ENCODE measurements at regions not wholly inside any gene's neighbourhood (a gene's known extent, or its start where the extent isn't known, plus 50 kb on each side); places are given as distances from the start of the nearest gene placed in this dataset.

DNA sequence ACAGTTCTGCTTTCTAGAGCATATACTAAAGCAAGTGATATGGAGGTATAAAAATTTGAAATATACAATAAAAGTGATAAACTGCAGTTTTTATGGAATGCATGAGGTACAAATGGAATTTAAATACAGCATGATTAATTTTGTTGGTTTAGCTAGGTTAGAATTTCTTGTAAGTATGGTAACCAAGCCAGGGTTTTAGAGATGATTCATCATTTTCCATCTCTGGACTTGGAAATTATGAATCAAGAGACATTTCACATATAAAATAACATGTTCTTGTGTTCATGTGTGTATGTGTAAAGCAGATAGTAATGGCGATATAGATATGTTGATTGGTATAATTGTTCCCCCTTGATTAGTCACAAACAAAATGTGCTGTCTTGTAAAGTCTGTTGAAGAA lies 1219.8 kb downstream of the CDH8 start:
- intact Hi-C loops (cut with DNase I; ENCODE audit: low total_unique reads): no loop called here
- WGBS, 2 donors: 95% methylated on average over 1 of the region's 1 CpG
- DNase-seq (ENCODE audit: low spot score in 2 of 2): no peak
- H3K4me3 ChIP-seq (ENCODE audit: low read depth, poor library complexity, severe bottlenecking): no peak overlapping the region
- TF ChIP-seq, protein P1, sequence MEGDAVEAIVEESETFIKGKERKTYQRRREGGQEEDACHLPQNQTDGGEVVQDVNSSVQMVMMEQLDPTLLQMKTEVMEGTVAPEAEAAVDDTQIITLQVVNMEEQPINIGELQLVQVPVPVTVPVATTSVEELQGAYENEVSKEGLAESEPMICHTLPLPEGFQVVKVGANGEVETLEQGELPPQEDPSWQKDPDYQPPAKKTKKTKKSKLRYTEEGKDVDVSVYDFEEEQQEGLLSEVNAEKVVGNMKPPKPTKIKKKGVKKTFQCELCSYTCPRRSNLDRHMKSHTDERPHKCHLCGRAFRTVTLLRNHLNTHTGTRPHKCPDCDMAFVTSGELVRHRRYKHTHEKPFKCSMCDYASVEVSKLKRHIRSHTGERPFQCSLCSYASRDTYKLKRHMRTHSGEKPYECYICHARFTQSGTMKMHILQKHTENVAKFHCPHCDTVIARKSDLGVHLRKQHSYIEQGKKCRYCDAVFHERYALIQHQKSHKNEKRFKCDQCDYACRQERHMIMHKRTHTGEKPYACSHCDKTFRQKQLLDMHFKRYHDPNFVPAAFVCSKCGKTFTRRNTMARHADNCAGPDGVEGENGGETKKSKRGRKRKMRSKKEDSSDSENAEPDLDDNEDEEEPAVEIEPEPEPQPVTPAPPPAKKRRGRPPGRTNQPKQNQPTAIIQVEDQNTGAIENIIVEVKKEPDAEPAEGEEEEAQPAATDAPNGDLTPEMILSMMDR (IDR thresholded peaks at IDR 0.05): no peak
- no peak for TF ChIP-seq POLR2A (IDR thresholded peaks at IDR 0.05)

GRCh38 chr16:60815865-60816264 lies 1220.4 kb downstream of the CDH8 start:
- TF ChIP-seq, protein P1 (IDR thresholded peaks at IDR 0.05): no peak
- TF ChIP-seq POLR2A (IDR thresholded peaks at IDR 0.05): no peak
- intact Hi-C loops (cut with DNase I; ENCODE audit: low total_unique reads): no loop called here
- DNase-seq (ENCODE audit: low spot score in 2 of 2): no peak
- no peak overlapping the region for H3K4me3 ChIP-seq (ENCODE audit: low read depth, poor library complexity, severe bottlenecking)
- 61 to 67% methylated on average over 3 of the region's 3 CpGs for WGBS, 2 donors

GRCh38 chr16:60815033-60815432 lies 1221.2 kb downstream of the CDH8 start:
- H3K4me3 ChIP-seq (ENCODE audit: low read depth, poor library complexity, severe bottlenecking): no peak overlapping the region
- intact Hi-C loops (cut with DNase I; ENCODE audit: low total_unique reads): no loop called here
- TF ChIP-seq POLR2A (IDR thresholded peaks at IDR 0.05): no peak
- TF ChIP-seq, protein P1 (IDR thresholded peaks at IDR 0.05): no peak
- 75% methylated on average over 3 of the region's 3 CpGs for WGBS, 2 donors
- no peak for DNase-seq (ENCODE audit: low spot score in 2 of 2)

- H3K4me3 ChIP-seq (ENCODE audit: low read depth, poor library complexity, severe bottlenecking): no peak overlapping the region
- intact Hi-C loops (cut with DNase I; ENCODE audit: low total_unique reads): no loop called here
- DNase-seq (ENCODE audit: low spot score in 2 of 2): no peak
- TF ChIP-seq, protein P1 (IDR thresholded peaks at IDR 0.05): no peak
- TF ChIP-seq POLR2A (IDR thresholded peaks at IDR 0.05): no peak
These were observed 1224.6 kb downstream of the CDH8 start for GRCh38 chr16:60811657-60812056.

DNA sequence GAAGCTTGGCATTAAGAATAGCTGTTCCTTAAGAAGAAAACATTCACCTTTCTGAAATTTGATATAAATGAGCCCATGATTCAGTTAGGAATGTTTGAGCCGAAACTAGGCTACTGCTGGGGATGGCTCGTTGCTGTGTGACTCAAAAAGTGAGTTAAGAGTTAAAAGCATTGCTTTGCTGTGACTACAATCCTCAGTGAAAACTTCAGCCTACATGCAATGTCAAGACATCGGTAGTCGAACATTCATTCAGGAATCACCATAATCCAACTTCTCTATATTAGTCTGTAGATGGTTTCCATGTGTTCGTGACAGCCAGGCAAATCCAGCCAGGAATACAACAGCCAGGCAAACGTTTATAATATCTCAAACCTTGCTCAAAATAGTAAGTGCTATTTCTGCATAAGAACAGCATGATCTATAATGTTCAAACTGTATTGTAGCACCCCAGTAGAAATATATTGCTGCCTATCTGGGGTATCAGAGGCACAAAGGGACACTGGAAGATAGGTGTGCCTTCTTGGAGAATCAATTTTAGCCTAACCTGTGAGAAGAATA lies 1225.1 kb downstream of the CDH8 start:
- H3K4me3 ChIP-seq (ENCODE audit: low read depth, poor library complexity, severe bottlenecking): no peak overlapping the region
- TF ChIP-seq POLR2A (IDR thresholded peaks at IDR 0.05): no peak
- TF ChIP-seq, protein P1 (IDR thresholded peaks at IDR 0.05): no peak
- no peak for DNase-seq (ENCODE audit: low spot score in 2 of 2)
- WGBS, 2 donors: 48 to 52% methylated on average over 6 of the region's 6 CpGs
- intact Hi-C loops (cut with DNase I; ENCODE audit: low total_unique reads): no loop called here

DNA sequence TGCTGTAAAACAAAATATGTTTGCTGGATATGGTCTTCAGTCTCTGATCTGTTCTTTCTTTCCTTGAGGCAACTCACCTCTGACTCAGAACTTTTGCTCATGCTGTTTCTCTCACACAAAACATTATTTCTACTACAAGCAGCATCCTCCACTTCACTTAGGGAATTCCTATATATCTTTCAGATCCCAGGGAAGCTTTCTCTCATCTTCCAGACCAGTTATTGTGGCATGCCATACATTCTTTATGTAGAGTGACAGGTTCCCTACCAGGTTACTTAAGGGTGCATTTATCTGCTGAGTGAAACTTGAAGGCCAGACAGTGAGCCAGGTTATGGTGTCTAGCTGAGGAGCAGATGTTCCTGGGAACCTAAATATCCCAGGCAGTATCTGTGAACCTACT lies 1226.0 kb downstream of the CDH8 start:
- intact Hi-C loops (cut with DNase I; ENCODE audit: low total_unique reads): no loop called here
- H3K4me3 ChIP-seq (ENCODE audit: low read depth, poor library complexity, severe bottlenecking): no peak overlapping the region
- TF ChIP-seq, protein P1 (IDR thresholded peaks at IDR 0.05): no peak
- TF ChIP-seq POLR2A (IDR thresholded peaks at IDR 0.05): no peak
- DNase-seq (ENCODE audit: low spot score in 2 of 2): no peak

Data from lower leg skin (tissue), 4 donors.